ENCODE measurements at regions not wholly inside any gene's neighbourhood (a gene's known extent, or its start where the extent isn't known, plus 50 kb on each side); places are given as distances from the start of the nearest gene placed in this dataset.

DNA sequence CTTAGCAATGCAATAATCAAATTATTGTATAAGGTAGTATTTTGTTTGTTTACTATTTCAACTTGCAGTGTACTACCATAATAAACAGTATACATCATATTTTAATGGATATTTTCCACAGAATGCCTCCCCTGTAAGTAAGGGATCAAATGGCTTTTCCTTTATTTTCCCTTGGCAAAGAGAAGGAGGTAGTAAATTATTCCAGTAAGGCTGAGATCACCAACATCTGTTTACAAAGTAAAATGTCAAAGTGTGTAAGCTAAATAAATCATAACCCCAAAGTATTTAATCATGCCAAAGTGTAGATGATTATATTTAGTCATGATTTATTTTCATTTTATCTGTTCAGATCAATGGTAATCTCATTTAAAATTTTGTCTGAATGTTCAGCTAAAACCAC, 537.6 kb downstream of the PRDM9 start:
- H3K27ac ChIP-seq (ENCODE audit: low read depth in 1 of 2, low read length in 1 of 2) = no peak overlapping the region
- no peaks in the 10 kb centered on the region for H3K27me3 ChIP-seq (ENCODE audit: control insufficient read depth in 3 of 3, insufficient read depth in 3 of 3, low read length in 2 of 3)
- no peaks in the 10 kb centered on the region for H3K9me3 ChIP-seq (ENCODE audit: control insufficient read depth in 4 of 4, insufficient read depth in 3 of 4, low read length in 3 of 4)
- no peaks in the 10 kb centered on the region for H3K4me1 ChIP-seq (ENCODE audit: control insufficient read depth in 5 of 5, insufficient read depth in 5 of 5, low read length in 5 of 5)
- H3K9ac ChIP-seq (ENCODE audit: insufficient read depth in 1 of 2, low read length in 2 of 2) = no peak overlapping the region
- TF ChIP-seq, protein P1, sequence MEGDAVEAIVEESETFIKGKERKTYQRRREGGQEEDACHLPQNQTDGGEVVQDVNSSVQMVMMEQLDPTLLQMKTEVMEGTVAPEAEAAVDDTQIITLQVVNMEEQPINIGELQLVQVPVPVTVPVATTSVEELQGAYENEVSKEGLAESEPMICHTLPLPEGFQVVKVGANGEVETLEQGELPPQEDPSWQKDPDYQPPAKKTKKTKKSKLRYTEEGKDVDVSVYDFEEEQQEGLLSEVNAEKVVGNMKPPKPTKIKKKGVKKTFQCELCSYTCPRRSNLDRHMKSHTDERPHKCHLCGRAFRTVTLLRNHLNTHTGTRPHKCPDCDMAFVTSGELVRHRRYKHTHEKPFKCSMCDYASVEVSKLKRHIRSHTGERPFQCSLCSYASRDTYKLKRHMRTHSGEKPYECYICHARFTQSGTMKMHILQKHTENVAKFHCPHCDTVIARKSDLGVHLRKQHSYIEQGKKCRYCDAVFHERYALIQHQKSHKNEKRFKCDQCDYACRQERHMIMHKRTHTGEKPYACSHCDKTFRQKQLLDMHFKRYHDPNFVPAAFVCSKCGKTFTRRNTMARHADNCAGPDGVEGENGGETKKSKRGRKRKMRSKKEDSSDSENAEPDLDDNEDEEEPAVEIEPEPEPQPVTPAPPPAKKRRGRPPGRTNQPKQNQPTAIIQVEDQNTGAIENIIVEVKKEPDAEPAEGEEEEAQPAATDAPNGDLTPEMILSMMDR (IDR thresholded peaks at IDR 0.05; ENCODE audit: control extremely low read depth, extremely low read depth) = no peak
- DNase-seq = no peak
- H3K4me3 ChIP-seq = no peak overlapping the region
- no peak for ATAC-seq (ENCODE audit: insufficient read depth, low FRiP score)
- no peaks in the 10 kb centered on the region for H3K36me3 ChIP-seq (ENCODE audit: control insufficient read depth in 4 of 4, insufficient read depth in 4 of 4, low read length in 4 of 4)

DNA sequence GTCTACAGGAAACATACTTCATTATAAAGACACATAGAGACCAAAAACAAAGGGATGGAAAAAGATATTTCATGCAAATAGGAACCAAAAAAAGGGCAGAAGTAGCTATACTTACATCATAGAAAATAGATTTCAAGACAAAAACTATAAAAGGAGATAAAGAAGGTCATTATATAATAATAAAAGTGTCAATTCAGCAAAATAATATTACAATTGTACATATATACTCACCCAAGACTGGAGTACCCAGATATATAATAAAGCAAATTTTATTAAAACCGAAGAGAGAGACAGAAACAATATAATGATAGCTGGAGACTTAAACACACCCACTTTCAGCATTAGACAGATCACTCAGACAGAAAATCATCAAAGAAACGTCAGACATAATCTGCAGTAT, 546.3 kb downstream of the PRDM9 start:
- 74 to 84% methylated on average over 2 of the region's 2 CpGs for whole genome bisulfite sequencing, 2 donors
- ATAC-seq (ENCODE audit: insufficient read depth, low FRiP score) = no peak
- TF ChIP-seq, protein P1 (IDR thresholded peaks at IDR 0.05; ENCODE audit: control extremely low read depth, extremely low read depth) = no peak

DNA sequence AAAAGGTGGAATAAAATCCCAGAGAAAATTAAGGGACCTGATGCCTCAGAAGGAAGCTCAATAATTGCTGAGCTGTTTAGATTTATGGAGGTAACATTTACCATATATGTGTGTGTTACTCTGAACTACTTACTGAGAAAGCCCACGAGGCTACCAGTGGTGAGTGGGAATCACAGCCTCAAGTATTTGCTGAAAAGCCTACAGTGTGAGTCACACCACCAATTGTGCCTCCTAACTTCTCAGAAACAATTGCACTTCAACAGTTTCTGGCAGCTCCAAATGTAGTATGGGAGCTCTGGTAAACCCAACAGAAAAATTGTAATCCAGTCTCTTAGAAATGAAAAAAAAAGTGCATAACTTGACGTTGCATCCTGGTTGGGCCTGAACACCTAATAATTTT, 551.6 kb downstream of the PRDM9 start:
- Histone ChIP-seq H3K9ac (ENCODE audit: insufficient read depth in 1 of 2, low read length in 2 of 2) (no peak overlapping the region), H3K9me3 (ENCODE audit: control insufficient read depth in 4 of 4, insufficient read depth in 3 of 4, low read length in 3 of 4) (peaks cover 0 to 2% (median 0%) of the 10 kb centered on the region in 4 donors), H3K4me3 (no peak overlapping the region), H3K27ac (ENCODE audit: low read depth in 1 of 2, low read length in 1 of 2) (no peak overlapping the region), H3K27me3 (ENCODE audit: control insufficient read depth in 3 of 3, insufficient read depth in 3 of 3, low read length in 2 of 3) (no peaks in the 10 kb centered on the region), H3K36me3 (ENCODE audit: control insufficient read depth in 4 of 4, insufficient read depth in 4 of 4, low read length in 4 of 4) (no peaks in the 10 kb centered on the region), H3K4me1 (ENCODE audit: control insufficient read depth in 5 of 5, insufficient read depth in 5 of 5, low read length in 5 of 5) (no peaks in the 10 kb centered on the region)
- TF ChIP-seq, protein P1 (IDR thresholded peaks at IDR 0.05; ENCODE audit: control extremely low read depth, extremely low read depth) = no peak
- no peak for DNase-seq
- no peak for ATAC-seq (ENCODE audit: insufficient read depth, low FRiP score)
- WGBS, 2 donors = 71 to 91% methylated on average over 2 of the region's 2 CpGs

More for the DNA sequence above, 546.3 kb downstream of the PRDM9 start:
- Histone ChIP-seq H3K4me3 (no peak overlapping the region), H3K27ac (ENCODE audit: low read depth in 1 of 2, low read length in 1 of 2) (no peak overlapping the region), H3K4me1 (ENCODE audit: control insufficient read depth in 5 of 5, insufficient read depth in 5 of 5, low read length in 5 of 5) (no peaks in the 10 kb centered on the region), H3K9me3 (ENCODE audit: control insufficient read depth in 4 of 4, insufficient read depth in 3 of 4, low read length in 3 of 4) (peaks cover 0 to 2% (median 0%) of the 10 kb centered on the region in 4 donors), H3K27me3 (ENCODE audit: control insufficient read depth in 3 of 3, insufficient read depth in 3 of 3, low read length in 2 of 3) (no peaks in the 10 kb centered on the region), H3K9ac (ENCODE audit: insufficient read depth in 1 of 2, low read length in 2 of 2) (no peak overlapping the region), H3K36me3 (ENCODE audit: control insufficient read depth in 4 of 4, insufficient read depth in 4 of 4, low read length in 4 of 4) (no peaks in the 10 kb centered on the region)
- DNase-seq = no peak

DNA sequence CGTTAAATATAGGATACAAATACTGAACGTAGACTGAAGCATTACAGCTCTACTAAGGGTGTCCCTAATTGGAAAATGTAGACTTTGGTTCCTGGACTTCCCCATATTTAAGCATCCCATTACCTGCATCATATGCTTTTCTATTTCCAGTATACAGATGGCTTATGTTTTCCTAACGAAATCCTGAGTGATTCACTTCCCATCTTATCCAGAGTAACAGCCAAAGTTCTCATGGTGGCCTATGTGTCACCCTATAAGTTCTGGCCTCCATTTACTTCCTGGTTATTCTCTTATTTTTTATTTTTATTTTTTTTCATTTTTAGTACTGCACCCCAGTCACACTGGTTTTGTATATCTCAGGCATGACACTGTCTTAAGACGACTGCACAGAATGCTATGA, 552.3 kb downstream of the PRDM9 start:
- TF ChIP-seq, protein P1 (IDR thresholded peaks at IDR 0.05; ENCODE audit: control extremely low read depth, extremely low read depth) = no peak
- WGBS, 2 donors = 89 to 92% methylated on average over 4 of the region's 4 CpGs
- Histone ChIP-seq H3K4me1 (ENCODE audit: control insufficient read depth in 5 of 5, insufficient read depth in 5 of 5, low read length in 5 of 5) (no peaks in the 10 kb centered on the region), H3K27ac (ENCODE audit: low read depth in 1 of 2, low read length in 1 of 2) (no peak overlapping the region), H3K9me3 (ENCODE audit: control insufficient read depth in 4 of 4, insufficient read depth in 3 of 4, low read length in 3 of 4) (peaks cover 0 to 2% (median 0%) of the 10 kb centered on the region in 4 donors), H3K36me3 (ENCODE audit: control insufficient read depth in 4 of 4, insufficient read depth in 4 of 4, low read length in 4 of 4) (no peaks in the 10 kb centered on the region), H3K4me3 (no peak overlapping the region), H3K9ac (ENCODE audit: insufficient read depth in 1 of 2, low read length in 2 of 2) (no peak overlapping the region), H3K27me3 (ENCODE audit: control insufficient read depth in 3 of 3, insufficient read depth in 3 of 3, low read length in 2 of 3) (no peaks in the 10 kb centered on the region)
- ATAC-seq (ENCODE audit: insufficient read depth, low FRiP score) = no peak
- DNase-seq = no peak
